ENCODE measurements at regions not wholly inside any gene's neighbourhood (a gene's known extent, or its start where the extent isn't known, plus 50 kb on each side); places are given as distances from the start of the nearest gene placed in this dataset.

- no peaks in the 10 kb centered on the region for H4K20me1 ChIP-seq
- H3K9ac ChIP-seq: no peak overlapping the region
- no peak overlapping the region for H3K4me2 ChIP-seq
- peaks cover 0 to 12% (median 0%) of the 10 kb centered on the region in 11 experiments; a peak in 3 of 22 replicates for H3K9me3 ChIP-seq (replicated peaks in 1 of 11)
- H3K27ac ChIP-seq: no peak overlapping the region
- H3K36me3 ChIP-seq: no peaks in the 10 kb centered on the region
- no peak for TF ChIP-seq Cebpa-rat (IDR thresholded peaks at IDR 0.05)
- peaks cover 0 to 3% (median 0%) of the 10 kb centered on the region in 10 experiments; a peak in 1 of 20 replicates for H3K4me1 ChIP-seq
- no peaks in the 10 kb centered on the region for H3K27me3 ChIP-seq
- no peak overlapping the region for H3K4me3 ChIP-seq
These were observed 643.1 kb downstream of the GALC start for GRCh38 chr14:87349921-87350320.

GRCh38 chr14:87343652-87344051 is 649.3 kb downstream of the GALC start:
- H3K4me1 ChIP-seq: peaks cover 0 to 3% (median 0%) of the 10 kb centered on the region in 10 experiments; a peak in 1 of 20 replicates
- H3K9me3 ChIP-seq (replicated peaks in 1 of 11): no peaks in the 10 kb centered on the region
- no peak for TF ChIP-seq Cebpa-rat (IDR thresholded peaks at IDR 0.05)
- H3K9ac ChIP-seq: no peak overlapping the region
- H3K36me3 ChIP-seq: no peaks in the 10 kb centered on the region
- H3K4me3 ChIP-seq: no peak overlapping the region
- H3K4me2 ChIP-seq: no peak overlapping the region
- H3K27me3 ChIP-seq: no peaks in the 10 kb centered on the region
- no peak overlapping the region for H3K27ac ChIP-seq
- H4K20me1 ChIP-seq: no peaks in the 10 kb centered on the region

GRCh38 chr14:87334997-87335685 is 657.8 kb downstream of the GALC start:
- no peak overlapping the region for H3K9ac ChIP-seq
- H3K4me2 ChIP-seq: peak overlapping the region in 5 of 11 experiments; percentile 1 to 37 (median 17); a peak in 2 of 22 replicates
- peaks cover 0 to 5% (median 0%) of the 10 kb centered on the region in 10 experiments; a peak in 2 of 20 replicates for H3K4me1 ChIP-seq
- no peaks in the 10 kb centered on the region for H3K9me3 ChIP-seq (replicated peaks in 1 of 11)
- no peak overlapping the region for H3K27ac ChIP-seq
- no peaks in the 10 kb centered on the region for H4K20me1 ChIP-seq
- no peaks in the 10 kb centered on the region for H3K27me3 ChIP-seq
- no peaks in the 10 kb centered on the region for H3K36me3 ChIP-seq
- H3K4me3 ChIP-seq: no peak overlapping the region
- TF ChIP-seq Cebpa-rat (IDR thresholded peaks at IDR 0.05): no peak

- Histone ChIP-seq H3K4me1 (peaks cover 0 to 5% (median 0%) of the 10 kb centered on the region in 10 experiments; a peak in 2 of 20 replicates), H3K9me3 (replicated peaks in 1 of 11) (no peaks in the 10 kb centered on the region), H3K9ac (no peak overlapping the region), H4K20me1 (no peaks in the 10 kb centered on the region), H3K4me3 (no peak overlapping the region), H3K27ac (no peak overlapping the region), H3K27me3 (no peaks in the 10 kb centered on the region), H3K36me3 (no peaks in the 10 kb centered on the region), H3K4me2 (no peak overlapping the region)
- TF ChIP-seq Cebpa-rat (IDR thresholded peaks at IDR 0.05): no peak
These were observed 661.0 kb downstream of the GALC start for GRCh38 chr14:87331991-87332390.

GRCh38 chr14:87325741-87326140 is 667.2 kb downstream of the GALC start:
- Histone ChIP-seq H3K4me1 (no peaks in the 10 kb centered on the region), H3K4me3 (no peak overlapping the region), H3K27me3 (no peaks in the 10 kb centered on the region), H4K20me1 (no peaks in the 10 kb centered on the region), H3K27ac (no peak overlapping the region), H3K9ac (no peak overlapping the region), H3K9me3 (replicated peaks in 1 of 11) (no peaks in the 10 kb centered on the region), H3K4me2 (no peak overlapping the region), H3K36me3 (no peaks in the 10 kb centered on the region)
- no peak for TF ChIP-seq Cebpa-rat (IDR thresholded peaks at IDR 0.05)

- H3K36me3 ChIP-seq: no peaks in the 10 kb centered on the region
- no peak overlapping the region for H3K27ac ChIP-seq
- H3K4me3 ChIP-seq: no peak overlapping the region
- no peaks in the 10 kb centered on the region for H4K20me1 ChIP-seq
- no peak overlapping the region for H3K9ac ChIP-seq
- no peak for TF ChIP-seq Cebpa-rat (IDR thresholded peaks at IDR 0.05)
- H3K27me3 ChIP-seq: no peaks in the 10 kb centered on the region
- no peaks in the 10 kb centered on the region for H3K9me3 ChIP-seq (replicated peaks in 1 of 11)
- no peaks in the 10 kb centered on the region for H3K4me1 ChIP-seq
- no peak overlapping the region for H3K4me2 ChIP-seq
These were observed 669.8 kb downstream of the GALC start for GRCh38 chr14:87323191-87323590.

GRCh38 chr14:87321548-87321947 is 671.4 kb downstream of the GALC start:
- Histone ChIP-seq H3K27me3 (no peaks in the 10 kb centered on the region), H4K20me1 (no peaks in the 10 kb centered on the region), H3K27ac (no peak overlapping the region), H3K36me3 (no peaks in the 10 kb centered on the region), H3K4me3 (no peak overlapping the region), H3K4me1 (no peaks in the 10 kb centered on the region), H3K9ac (no peak overlapping the region), H3K4me2 (no peak overlapping the region), H3K9me3 (replicated peaks in 1 of 11) (no peaks in the 10 kb centered on the region; a peak in 1 of 22 replicates)
- no peak for TF ChIP-seq Cebpa-rat (IDR thresholded peaks at IDR 0.05)

GRCh38 chr14:87312894-87313205 is 680.1 kb downstream of the GALC start:
- H3K27ac ChIP-seq: no peak overlapping the region
- no peaks in the 10 kb centered on the region for H3K36me3 ChIP-seq
- TF ChIP-seq Cebpa-rat (IDR thresholded peaks at IDR 0.05): no peak
- no peaks in the 10 kb centered on the region for H3K27me3 ChIP-seq
- H3K4me3 ChIP-seq: no peak overlapping the region
- no peaks in the 10 kb centered on the region for H3K4me1 ChIP-seq
- no peak overlapping the region for H3K4me2 ChIP-seq
- H3K9ac ChIP-seq: no peak overlapping the region
- no peaks in the 10 kb centered on the region for H4K20me1 ChIP-seq
- H3K9me3 ChIP-seq (replicated peaks in 1 of 11): no peaks in the 10 kb centered on the region; a peak in 1 of 22 replicates

GRCh38 chr14:87312169-87312893 is 680.7 kb downstream of the GALC start:
- no peak for TF ChIP-seq Cebpa-rat (IDR thresholded peaks at IDR 0.05)
- H3K9me3 ChIP-seq (replicated peaks in 1 of 11): no peaks in the 10 kb centered on the region; a peak in 1 of 22 replicates
- H3K27me3 ChIP-seq: no peaks in the 10 kb centered on the region
- no peak overlapping the region for H3K27ac ChIP-seq
- H3K9ac ChIP-seq: no peak overlapping the region
- no peak overlapping the region for H3K4me2 ChIP-seq
- H4K20me1 ChIP-seq: no peaks in the 10 kb centered on the region
- no peak overlapping the region for H3K4me3 ChIP-seq
- H3K4me1 ChIP-seq: no peaks in the 10 kb centered on the region
- no peaks in the 10 kb centered on the region for H3K36me3 ChIP-seq

- Histone ChIP-seq H3K36me3 (no peaks in the 10 kb centered on the region), H3K4me1 (no peaks in the 10 kb centered on the region), H3K9ac (no peak overlapping the region), H3K27ac (no peak overlapping the region), H3K27me3 (no peaks in the 10 kb centered on the region), H3K9me3 (replicated peaks in 1 of 11) (no peaks in the 10 kb centered on the region), H4K20me1 (no peaks in the 10 kb centered on the region), H3K4me2 (no peak overlapping the region), H3K4me3 (no peak overlapping the region)
- TF ChIP-seq Cebpa-rat (IDR thresholded peaks at IDR 0.05): no peak
These were observed 683.4 kb downstream of the GALC start for GRCh38 chr14:87309557-87309956.
